H1 (cell line): ENCODE measurements at regions not wholly inside any gene's neighbourhood (a gene's known extent, or its start where the extent isn't known, plus 50 kb on each side); places are given as distances from the start of the nearest gene placed in this dataset.

Experiments
- CREB1 ChIP-seq: IDR thresholded peaks from 2 replicates; pipeline ENCODE4 v1.6.1; 2012; ENCODE audit warnings: inconsistent platforms
- POLR2A ChIP-seq, 2 experiments: IDR thresholded peaks; 1 replicate in 1 of 2; 2 replicates in 1 of 2; pipeline ENCODE4 v1.6.1; 2011; ENCODE audit warnings: low read depth in 2 of 2, low read length in 2 of 2, mild to moderate bottlenecking in 2 of 2; ENCODE audit errors: control extremely low read depth in 1 of 2
- YY1 ChIP-seq: IDR thresholded peaks from 2 replicates; pipeline ENCODE4 v1.6.1; 2011; ENCODE audit warnings: low read depth, mild to moderate bottlenecking, low read length
- TF ChIP-seq, protein P1 (sequence below), 3 experiments: IDR thresholded peaks; 1 replicate in 2 of 3; 2 replicates in 1 of 3; pipeline versions ENCODE4 v1.5.1 to v1.6.1; 2011; ENCODE audit warnings: low read length in 3 of 3, mild to moderate bottlenecking in 3 of 3, inconsistent platforms in 2 of 3, low read depth in 1 of 3, moderate library complexity in 1 of 3; ENCODE audit not compliant: insufficient read depth in 1 of 3; ENCODE audit errors: control extremely low read depth in 1 of 3

DNA sequence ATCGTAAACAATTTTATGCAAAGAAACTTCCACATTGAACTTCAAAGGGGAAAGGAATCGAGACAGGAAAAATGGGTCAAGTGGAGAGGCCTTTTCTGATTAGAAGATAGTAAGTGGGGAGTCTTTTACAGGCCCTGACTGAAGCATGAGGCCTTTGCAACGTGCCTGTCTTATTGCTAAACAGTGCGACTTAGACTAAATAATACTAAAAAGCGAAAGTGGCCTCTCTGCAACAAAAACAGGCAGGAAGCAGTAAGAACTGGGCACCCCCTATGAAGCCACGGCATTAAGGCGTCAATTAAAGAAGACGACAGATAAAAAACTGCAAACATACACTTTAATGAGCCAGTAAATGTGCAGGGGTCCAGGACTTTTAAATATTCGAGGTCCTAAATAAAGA, 283.4 kb upstream of the GRIP1 start:
- TF ChIP-seq, protein P1, sequence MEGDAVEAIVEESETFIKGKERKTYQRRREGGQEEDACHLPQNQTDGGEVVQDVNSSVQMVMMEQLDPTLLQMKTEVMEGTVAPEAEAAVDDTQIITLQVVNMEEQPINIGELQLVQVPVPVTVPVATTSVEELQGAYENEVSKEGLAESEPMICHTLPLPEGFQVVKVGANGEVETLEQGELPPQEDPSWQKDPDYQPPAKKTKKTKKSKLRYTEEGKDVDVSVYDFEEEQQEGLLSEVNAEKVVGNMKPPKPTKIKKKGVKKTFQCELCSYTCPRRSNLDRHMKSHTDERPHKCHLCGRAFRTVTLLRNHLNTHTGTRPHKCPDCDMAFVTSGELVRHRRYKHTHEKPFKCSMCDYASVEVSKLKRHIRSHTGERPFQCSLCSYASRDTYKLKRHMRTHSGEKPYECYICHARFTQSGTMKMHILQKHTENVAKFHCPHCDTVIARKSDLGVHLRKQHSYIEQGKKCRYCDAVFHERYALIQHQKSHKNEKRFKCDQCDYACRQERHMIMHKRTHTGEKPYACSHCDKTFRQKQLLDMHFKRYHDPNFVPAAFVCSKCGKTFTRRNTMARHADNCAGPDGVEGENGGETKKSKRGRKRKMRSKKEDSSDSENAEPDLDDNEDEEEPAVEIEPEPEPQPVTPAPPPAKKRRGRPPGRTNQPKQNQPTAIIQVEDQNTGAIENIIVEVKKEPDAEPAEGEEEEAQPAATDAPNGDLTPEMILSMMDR (IDR thresholded peaks at IDR 0.05; ENCODE audit: control extremely low read depth in 1 of 3, insufficient read depth in 1 of 3, low read depth in 1 of 3, low read length in 3 of 3), result no peak
- no peak for TF ChIP-seq POLR2A (IDR thresholded peaks at IDR 0.05; ENCODE audit: control extremely low read depth in 1 of 2, low read depth in 2 of 2, low read length in 2 of 2)
- no peak for TF ChIP-seq CREB1
- no peak for TF ChIP-seq YY1
